Lung microvascular endothelial cell (primary cell): ENCODE measurements at regions not wholly inside any gene's neighbourhood (a gene's known extent, or its start where the extent isn't known, plus 50 kb on each side); places are given as distances from the start of the nearest gene placed in this dataset.

Experiments used
- DNase-seq, 2 donors: peaks; one replicate each; pipeline versions ENCODE4 v3.0.0 to v3.0.0-alpha.2; 2010; ENCODE audit warnings: low read depth in 2 of 2

GRCh38 chr3:193780397-193780796, 187.4 kb downstream of the OPA1 start:
- no peak for DNase-seq

- peak; percentile 83 to 89 for DNase-seq
These were observed 187.9 kb downstream of the OPA1 start for GRCh38 chr3:193780810-193781478.

GRCh38 chr3:193782276-193782647, 189.3 kb downstream of the OPA1 start:
- DNase-seq: peak in 1 of 2 donors; percentile 50

- DNase-seq: no peak
These were observed 189.7 kb downstream of the OPA1 start for GRCh38 chr3:193782747-193783146.

GRCh38 chr3:193783166-193783896, 190.3 kb downstream of the OPA1 start:
- peak in 1 of 2 donors; percentile 39 for DNase-seq

GRCh38 chr3:193784822-193785221, 191.8 kb downstream of the OPA1 start:
- DNase-seq: no peak

- DNase-seq: no peak
These were observed 194.5 kb downstream of the OPA1 start for GRCh38 chr3:193787496-193787870.

GRCh38 chr3:193788189-193788991, 195.4 kb downstream of the OPA1 start:
- peak; percentile 82 to 85 for DNase-seq

GRCh38 chr3:193789455-193789854, 196.4 kb downstream of the OPA1 start:
- no peak for DNase-seq

- no peak for DNase-seq
These were observed 197.3 kb downstream of the OPA1 start for GRCh38 chr3:193790086-193790990.

- no peak for DNase-seq
These were observed 198.3 kb downstream of the OPA1 start for GRCh38 chr3:193791041-193792032.

GRCh38 chr3:193793123-193793522, 200.1 kb downstream of the OPA1 start:
- no peak for DNase-seq

GRCh38 chr3:193794002-193794881, 201.2 kb downstream of the OPA1 start:
- DNase-seq: peak in 1 of 2 donors; percentile 72

GRCh38 chr3:193795062-193795690, 202.2 kb downstream of the OPA1 start:
- no peak for DNase-seq

- no peak for DNase-seq
These were observed 203.1 kb downstream of the OPA1 start for GRCh38 chr3:193796089-193796488.

- no peak for DNase-seq
These were observed 204.6 kb downstream of the OPA1 start for GRCh38 chr3:193797566-193797965.

- DNase-seq: no peak
These were observed 205.0 kb downstream of the OPA1 start for GRCh38 chr3:193798051-193798450.
